HG03060 (cell line): ENCODE measurements at regions not wholly inside any gene's neighbourhood (a gene's known extent, or its start where the extent isn't known, plus 50 kb on each side); places are given as distances from the start of the nearest gene placed in this dataset.
"Not testable (repeated sequence)": the region's sequence is repeated elsewhere in the genome, so short reads cannot be mapped to it uniquely, and the experiment has no call there.

Experiments
- ATAC-seq: cut with Tn5 transposase; IDR thresholded peaks from one replicate; pipeline ENCODE4 v1.9.1; 2021; ENCODE audit warnings: low read depth, moderate number of reproducible peaks; ENCODE audit not compliant: unreplicated experiment

DNA sequence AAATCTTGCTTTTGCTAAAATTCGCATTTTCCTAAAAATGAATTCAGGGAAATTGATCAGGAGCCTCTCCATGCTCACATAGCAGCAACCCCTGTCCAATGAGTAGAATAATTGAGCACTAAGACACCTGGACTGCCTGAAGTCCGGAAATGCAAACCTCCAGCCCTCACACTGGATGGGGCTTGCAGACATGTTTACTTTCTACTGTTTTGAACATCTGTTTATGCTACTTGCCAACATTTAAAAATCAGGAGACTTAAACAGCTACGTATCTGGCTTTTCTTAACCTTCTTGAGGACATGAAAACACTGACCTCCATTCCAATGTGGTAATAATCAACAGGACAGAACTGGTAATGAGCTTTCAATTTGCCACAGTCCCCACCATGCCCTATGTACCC, 184.4 kb downstream of the SHOX2 start:
- ATAC-seq: no peak

DNA sequence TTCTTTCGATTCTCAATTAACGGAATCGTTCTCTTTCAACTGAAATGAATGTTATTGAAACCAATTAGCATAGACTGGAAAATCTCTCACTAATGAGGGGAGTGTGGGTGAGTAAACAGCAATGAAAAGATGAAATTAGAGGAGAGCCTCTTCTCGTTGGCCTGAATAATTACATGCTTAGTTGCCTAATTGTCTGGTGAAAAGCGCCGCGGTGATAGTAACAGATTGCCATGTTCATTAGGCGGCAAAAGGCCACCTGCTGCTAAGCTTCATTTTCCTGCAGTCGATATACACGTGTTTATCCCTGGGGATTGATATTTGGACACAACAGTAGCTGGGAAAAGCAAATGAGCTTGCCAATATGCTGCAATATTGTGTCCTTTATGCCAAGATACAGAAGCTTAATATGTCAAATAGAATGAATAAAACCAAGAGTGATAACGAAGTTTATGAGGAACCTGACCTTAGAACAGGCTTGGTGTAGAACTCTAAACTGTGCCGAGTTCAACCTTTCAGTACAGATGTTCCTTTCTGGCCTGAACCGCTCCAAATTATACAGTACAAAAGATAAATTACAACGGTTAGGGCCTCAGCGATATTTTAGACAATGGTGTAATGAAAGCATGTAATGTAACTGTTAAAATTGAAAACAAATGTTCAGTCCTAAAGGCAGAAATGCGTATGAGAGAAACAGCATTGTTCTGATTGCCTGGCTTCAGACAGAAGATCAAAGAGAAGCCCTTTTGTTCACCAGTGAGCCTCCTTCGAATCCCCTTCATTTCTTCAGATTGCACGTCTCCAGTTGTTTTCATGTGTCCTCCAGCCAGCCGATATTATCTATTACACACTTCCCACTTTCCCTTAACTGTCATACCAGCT, 185.2 kb downstream of the SHOX2 start:
- ATAC-seq: no peak

DNA sequence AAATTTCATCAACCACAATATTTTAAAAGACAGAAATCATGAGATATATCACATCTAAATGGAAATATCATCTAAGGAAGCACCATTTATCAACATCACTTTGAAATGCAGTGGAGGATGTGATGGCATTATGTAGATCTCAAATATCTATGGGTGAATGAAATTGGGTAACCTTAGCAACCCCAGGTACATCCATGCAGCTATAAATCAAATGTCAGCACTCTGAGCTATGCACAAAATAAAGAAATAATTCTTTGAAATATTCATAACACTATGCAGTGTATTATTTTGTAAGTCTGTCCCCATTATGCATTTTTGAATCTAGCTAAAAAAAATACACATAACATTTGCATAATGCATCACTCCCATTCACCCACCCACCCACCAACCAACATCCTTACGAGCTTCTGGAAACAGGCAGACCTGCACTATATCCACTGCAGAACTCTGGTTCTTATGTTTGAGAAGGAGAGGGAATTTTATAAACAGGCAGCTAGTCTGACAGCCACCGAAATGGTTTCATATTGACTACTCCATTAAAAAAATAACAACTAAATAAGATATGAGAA, 186.8 kb downstream of the SHOX2 start:
- ATAC-seq: no peak

DNA sequence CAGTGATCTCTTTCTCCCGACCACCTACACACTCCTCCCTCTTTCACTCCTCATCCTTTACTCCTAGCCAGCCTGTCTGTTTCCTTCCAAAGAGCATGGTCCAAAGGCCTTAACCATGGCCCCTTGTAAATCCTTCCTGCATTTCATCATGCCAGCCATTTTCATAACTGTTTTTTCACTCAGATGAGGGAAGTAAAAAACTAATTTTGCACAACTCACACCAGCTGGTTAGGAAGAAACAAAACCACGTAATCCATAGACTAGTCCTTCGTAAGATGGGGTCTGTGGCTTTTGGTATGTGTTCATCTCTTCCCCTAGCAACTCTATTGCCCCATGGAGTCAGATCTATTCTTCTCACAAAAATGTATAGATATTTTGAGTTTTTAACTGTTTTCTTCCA, 187.8 kb downstream of the SHOX2 start:
- ATAC-seq: no peak

DNA sequence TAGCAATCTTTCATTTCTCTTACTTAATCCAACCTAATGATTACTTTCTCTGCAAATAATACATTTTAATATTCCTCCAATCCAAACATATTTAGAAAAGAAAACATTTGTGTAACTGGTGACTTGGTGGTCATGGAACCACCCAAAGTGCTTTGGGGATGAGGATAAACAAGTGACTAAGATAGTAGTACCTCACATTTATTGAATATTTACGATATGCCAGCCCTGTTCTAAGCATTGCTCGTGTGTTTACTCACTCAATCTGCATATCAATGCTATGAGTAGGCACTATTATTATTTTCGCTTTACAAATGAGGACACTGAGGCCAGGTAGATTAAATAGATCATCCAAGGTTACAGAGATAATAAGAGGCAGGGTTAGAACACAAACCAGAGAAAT, 189.5 kb downstream of the SHOX2 start:
- ATAC-seq: no peak

DNA sequence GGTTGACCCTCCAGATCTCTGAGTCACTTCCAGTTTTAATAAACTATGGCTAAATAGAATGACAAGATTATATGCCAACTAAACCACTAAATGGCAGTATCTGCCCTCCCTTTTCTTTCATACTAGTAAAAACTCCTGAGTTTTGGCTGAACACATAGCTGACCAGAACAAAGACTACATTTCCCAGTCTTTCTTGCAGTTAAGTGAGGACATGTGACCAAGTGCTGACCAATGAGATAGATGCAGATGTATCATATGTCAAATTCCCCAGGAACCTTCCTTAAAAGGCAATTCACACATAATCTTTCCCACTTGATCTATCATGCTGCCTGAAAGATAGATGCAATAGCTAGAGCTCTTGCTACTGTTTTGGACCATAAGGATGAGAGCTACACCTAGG, 191.3 kb downstream of the SHOX2 start:
- no peak for ATAC-seq

DNA sequence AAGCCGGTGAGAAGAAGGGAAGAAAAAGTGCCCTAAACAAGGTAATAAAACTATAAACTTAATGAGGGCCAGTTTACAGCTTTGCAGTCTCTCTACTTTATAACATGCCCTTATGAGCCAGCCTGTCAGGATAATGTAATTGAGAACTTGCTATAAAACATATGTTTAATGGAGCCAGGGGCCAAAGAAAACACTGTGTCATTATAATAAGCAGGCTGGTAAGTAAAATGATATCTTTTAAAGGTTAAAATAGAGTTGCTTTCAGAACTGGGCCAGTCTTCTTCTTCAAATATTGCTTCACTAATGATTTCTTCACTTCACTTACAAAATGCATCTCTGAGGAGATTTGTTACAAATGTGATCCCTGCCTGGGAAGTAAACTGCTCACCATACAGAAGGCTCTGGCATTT, 192.5 kb downstream of the SHOX2 start:
- ATAC-seq: no peak

DNA sequence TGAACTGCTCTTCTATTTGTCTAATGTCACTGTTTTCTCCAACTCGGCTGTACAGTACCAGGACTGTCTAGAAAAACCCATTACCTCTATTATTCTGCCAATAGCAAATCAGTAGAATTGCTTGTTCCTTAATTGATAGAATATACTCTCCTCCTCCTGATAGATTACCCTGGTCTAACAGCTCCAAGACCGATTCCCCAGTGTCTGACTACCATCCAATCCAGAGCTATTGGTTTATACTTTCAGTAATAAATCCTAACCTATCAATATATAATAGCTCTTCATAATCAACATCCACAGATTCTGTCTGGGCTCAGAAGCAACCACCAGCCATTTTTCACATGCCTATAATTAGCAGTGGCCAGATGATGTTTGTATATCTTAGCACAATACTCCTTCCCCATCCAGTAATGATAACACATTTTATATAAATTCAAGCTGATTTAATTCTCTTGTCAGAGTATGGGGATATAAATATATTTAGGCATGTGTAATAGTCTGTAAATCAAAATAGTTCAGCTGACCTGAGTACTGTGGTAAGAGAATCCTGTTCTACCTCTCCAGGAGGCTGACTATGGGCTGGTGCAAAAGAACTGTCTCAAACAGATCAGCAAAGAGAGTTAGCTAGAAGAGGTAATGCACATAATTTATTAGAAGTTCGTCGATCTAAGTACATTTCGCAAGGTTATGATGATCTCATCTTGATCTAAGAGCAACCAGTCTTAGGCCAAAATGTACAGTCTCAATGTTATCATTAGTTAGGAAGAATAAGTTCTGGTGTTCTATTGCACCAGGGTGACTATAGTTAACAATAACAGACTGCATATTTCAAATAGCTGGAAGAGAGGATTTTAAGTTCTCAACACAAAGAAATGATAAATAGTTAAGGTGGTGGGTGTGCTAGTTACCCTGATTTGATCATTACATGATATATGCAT, 193.4 kb downstream of the SHOX2 start:
- no peak for ATAC-seq

DNA sequence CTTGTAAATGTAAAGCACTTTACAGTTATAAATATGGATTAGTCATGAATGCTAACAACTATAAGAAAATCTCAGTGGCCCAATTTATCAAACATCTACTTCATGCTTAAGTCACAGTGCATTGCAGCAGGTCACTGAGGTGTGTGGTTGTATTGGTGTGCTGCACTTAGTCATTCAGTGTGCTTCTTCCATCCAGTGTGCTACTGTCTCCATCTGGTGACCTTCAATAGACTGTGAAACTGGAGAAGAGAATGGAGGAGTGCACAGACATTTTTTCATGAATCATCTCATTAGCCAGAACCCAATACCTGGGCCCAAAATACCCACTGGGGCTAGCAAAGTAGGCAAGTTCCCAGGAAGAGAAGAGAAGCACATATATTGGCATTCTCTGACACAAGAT, 199.6 kb downstream of the SHOX2 start:
- no peak for ATAC-seq

DNA sequence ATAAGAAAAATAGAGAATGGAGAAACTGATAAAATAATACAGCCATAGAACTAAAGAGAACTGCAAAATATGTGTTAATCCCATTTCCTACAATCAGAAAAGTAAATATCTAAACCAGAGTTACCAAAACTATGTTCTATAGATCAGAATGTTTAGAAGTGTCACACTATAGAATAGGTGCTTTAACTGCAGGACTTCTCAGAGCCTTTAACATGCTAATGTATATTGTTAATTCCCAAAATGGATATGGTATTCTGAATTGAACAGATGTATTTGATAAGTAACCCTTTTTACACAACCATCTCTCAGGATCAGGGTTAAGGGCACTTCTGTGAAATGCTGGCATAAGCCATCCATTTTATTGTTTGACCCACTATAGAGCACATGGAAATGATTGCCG, 200.3 kb downstream of the SHOX2 start:
- no peak for ATAC-seq

DNA sequence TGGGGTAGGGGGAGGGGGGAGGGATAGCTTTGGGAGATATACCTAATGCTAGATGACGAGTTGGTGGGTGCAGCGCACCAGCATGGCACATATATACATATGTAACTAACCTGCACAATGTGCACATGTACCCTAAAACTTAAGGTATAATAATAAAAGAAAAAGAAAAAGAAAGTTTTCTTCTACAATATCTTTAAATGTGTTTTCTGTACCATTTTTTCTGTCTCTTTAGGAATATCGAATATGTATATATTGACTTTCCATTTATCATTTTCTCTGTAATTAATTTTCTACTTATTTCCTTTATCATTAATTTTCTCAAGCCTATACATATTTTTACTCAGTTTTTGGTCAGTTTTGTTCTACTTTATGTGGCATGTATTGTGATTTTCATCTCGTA, 203.5 kb downstream of the SHOX2 start:
- not testable (repeated sequence) for ATAC-seq

DNA sequence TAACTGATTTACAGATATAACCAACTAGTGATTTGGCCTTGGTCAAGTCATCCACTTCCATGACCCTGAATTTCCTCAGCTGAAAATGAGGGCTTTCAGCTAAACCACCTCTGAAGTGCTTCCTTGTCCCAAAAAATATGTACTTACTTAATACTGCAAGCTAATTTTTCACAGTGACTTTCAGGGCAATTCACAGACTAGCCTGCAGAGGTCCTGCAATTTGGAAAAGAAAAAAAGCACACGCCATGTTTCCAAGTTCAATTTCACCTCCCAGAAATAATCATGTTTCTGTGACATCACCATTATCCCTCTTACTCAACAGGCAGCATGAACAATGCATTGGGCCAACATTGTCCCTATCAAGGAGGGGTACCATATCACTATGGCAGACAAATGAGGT, 218.2 kb downstream of the SHOX2 start:
- ATAC-seq: no peak

DNA sequence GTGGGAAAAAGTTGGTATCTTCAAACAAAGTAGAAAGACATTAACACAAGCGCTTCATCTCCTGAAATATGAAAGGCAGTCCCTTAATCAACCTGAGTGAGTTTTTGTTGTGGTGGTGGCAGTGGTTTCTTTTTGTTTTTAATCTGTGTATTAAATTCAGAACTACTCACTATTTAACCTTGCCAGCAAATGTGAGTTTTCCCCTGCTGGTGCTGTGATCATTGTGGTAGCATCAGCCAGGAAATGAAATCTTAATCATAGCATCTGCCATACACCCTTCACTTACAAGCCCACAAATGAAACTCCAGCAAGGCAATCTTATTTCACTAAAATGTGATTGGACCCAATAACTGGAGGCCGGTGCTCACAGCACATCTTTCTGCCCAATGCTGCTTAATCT, 229.7 kb downstream of the SHOX2 start:
- ATAC-seq: no peak

DNA sequence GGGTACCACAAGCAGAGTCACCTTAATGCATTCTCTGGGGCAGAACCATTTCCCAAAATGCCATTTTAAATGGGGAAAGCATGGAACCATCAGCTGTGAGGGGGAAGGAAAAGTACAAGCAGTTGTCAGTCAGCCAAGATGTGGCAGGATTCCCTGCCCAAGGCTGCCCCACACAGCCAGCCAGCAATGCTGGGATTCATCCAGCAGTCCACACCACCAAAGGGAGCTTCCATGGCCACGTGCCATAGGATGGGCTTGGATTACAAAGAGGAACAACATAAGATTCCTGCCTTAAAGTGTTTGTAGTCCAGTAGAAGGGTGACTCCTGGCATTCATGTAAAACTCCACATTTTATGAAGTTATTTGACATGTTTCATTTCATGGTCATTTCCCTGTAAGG, 233.3 kb downstream of the SHOX2 start:
- ATAC-seq: no peak

DNA sequence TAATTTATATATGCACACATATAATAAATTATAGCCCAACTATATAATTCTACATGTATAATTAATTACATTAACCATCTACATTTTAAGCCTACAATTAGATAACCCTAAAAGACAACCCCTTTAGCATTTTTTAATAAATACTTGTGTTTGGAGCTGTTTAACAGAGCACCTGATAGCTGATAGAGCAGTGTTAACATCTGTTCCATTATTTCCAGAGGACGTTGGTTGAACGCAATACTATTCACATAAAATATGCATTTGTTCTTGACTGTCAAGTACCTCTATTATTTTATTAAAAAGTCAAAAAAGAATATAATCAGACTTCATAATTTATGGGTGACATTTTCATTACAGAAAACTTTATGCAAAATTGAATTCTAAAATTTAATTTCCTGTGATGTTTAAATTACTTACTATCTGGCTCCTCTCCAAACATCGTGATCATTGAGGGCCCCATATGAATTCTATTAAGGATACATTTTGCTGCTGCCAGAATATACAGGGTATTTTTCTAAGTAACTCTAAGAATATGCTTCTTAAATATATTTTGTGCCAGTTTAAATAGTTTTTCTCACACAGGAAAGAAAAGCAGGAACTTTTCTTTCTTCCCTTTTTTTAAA, 234.3 kb downstream of the SHOX2 start:
- ATAC-seq: no peak

DNA sequence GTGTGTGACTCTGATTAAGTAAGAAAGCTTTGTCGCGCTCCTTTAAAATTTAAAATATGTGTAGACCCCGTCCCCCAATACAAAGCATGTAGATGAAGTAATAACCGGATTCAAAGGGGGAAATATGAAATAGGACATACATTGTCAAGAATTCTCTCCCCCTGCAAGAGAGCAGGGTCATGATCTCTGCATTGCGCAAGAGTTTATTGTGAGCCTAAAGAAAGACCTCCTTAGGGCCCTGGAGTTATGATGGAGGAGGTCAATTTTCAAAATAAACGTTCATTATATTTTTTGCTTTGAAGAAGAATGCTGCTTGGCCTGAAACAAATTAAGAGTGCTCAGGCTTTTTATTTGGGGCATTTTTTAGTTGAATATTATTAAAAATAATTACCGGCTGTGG, 235.0 kb downstream of the SHOX2 start:
- ATAC-seq: no peak

DNA sequence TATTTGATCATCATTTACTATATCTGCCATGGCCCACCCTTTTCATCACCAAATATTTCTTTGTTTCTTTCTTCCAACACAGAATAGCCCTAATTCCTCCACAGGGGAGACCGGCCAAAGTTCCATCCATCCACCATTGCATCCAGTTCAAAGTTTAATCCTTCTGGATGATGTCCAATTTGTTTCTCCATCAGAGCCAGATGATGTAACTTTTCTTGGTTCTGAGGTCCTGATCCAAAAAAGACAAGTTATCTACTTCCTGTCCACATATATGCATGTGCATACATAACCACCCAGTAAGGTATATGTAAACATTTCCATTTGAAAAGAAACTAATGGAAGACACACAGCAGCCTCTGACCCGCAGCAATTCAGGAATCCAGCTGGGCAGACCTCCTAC, 237.3 kb downstream of the SHOX2 start:
- no peak for ATAC-seq

DNA sequence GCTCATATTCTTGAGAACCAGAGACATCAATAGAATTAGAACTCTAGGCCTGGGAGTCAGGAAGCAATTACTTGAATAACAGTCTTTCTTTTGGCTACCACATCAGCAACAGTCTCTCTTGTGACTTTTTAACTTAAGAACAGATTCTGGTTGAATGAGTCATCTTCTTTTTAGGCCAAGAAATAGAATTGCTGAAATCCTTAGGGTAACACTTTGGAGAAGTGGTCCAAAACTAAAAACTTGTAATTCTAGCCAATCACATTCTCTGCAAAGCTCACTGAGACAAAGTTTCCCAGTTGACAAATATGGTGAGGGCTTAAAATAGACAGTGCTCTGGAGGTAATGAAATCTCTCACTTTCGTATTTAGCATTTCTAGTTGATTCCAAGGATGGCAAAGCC, 238.0 kb downstream of the SHOX2 start:
- ATAC-seq: no peak

DNA sequence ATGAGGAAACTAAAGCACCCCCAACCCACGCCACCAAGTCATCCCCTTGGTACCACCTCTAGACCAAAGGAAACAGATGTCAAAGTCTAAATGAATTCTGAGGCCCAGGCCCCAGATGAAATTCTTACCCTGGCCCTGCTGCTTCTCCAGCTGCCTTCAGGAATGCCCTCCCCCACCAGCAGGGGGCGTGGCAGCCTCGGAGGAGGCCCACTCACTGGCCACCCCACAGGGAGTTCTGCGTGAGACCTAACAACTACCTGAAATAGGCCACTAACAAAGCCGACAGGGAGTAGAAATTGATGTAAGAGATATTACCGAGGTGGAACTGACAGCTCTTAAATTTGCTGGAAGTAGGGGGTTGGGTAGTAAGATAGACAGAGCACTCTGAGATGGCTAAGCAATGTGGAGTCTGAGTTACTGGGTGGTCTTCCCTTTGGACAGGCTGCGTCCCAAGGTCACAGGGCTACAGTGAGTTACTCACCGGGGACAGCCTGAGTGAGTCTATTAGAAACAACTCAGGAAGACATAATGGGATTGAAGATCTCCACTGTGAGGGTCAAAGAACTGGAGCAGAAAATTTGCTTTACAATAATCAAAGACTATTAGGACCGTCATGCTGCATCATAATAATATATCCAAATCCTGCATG, 240.7 kb downstream of the SHOX2 start:
- ATAC-seq: no peak

DNA sequence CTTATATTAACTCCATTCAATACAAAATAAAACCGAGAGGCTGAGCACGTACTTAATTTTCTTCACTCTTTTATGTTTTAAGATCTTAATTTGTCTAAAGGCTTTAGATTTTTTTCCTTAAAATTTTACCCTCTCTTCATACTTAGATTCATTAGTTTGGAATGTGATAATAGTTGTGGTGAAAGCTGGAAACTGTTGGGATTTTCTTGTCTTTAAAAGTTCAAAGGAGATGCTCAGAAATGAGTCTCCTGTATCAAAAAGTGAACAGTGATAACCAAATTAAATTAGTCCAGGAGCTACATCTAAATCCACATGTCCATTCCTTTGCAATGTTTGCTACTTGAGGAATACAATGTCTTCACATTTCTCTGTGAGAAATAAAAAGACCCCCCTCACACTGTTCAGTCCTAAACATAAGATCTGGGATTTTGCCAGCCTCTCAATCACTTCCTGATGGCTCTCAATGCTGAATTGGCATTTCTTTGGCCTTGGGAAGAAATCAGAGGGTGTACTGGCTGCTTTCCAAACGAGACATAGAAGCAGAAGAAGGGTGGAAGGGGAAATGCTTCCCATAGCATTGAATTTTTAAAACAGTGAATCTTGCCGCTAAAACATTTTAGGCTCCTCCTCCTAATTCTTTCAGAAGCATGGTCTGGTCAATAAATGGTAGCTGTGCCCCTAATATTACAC, 245.0 kb downstream of the SHOX2 start:
- no peak for ATAC-seq
